PC-9 (cell line): ENCODE measurements at regions not wholly inside any gene's neighbourhood (a gene's known extent, or its start where the extent isn't known, plus 50 kb on each side); places are given as distances from the start of the nearest gene placed in this dataset.

ENCODE experiments used
- BruUV-seq: library from RNA; stranded (reverse); fragments of 400-500 nt; replicated peaks from 2 replicates; lab custom pipeline; 2021; lab: Mats Ljungman, UMichigan
- CTCF ChIA-PET: fragments of 300-600 bp; sonication (Branson Sonifier 250); formaldehyde crosslinking; loops from one replicate; lab custom pipeline; 2022; ENCODE audit warnings: antibody characterized with exemption; lab: Charles Lee
- POLR2A ChIA-PET: fragments of 300-600 bp; sonication (Branson Sonifier 250); formaldehyde crosslinking; loops from one replicate; lab custom pipeline; 2022; ENCODE audit warnings: antibody characterized with exemption; ENCODE audit not compliant: unreplicated experiment; lab: Charles Lee
- DNase-seq, 2 experiments: peaks; one replicate each; pipeline versions ENCODE4 v3.0.0 to v3.0.0-alpha.2; 2015 to 2022; ENCODE audit warnings: mixed read lengths in 1 of 2
- H2AFZ ChIP-seq: fragments of 200-600 bp; sonication (generic); 2 replicates; pipeline ENCODE4 v1.8.1; 2017; ENCODE audit warnings: antibody characterized with exemption
- H3F3A ChIP-seq: fragments of 200-600 bp; sonication (generic); 2 replicates; pipeline ENCODE4 v1.8.1; 2017; ENCODE audit warnings: antibody characterized with exemption, mild to moderate bottlenecking, low read depth; ENCODE audit not compliant: insufficient read depth
- H3K27ac ChIP-seq: fragments of 200-600 bp; sonication (generic); 2 replicates; pipeline ENCODE4 v1.6.1; 2016; ENCODE audit warnings: mixed run types
- H3K27me3 ChIP-seq: fragments of 200-600 bp; sonication (generic); 2 replicates; pipeline ENCODE4 v1.6.1; 2016; ENCODE audit warnings: low read depth, mixed run types; ENCODE audit not compliant: insufficient read depth
- H3K36me3 ChIP-seq: fragments of 200-600 bp; sonication (generic); 2 replicates; pipeline ENCODE4 v1.6.1; 2016; ENCODE audit warnings: low read depth, mixed run types
- H3K4me1 ChIP-seq: fragments of 200-600 bp; sonication (generic); replicated peaks from 2 replicates; pipeline ENCODE4 v1.6.1; 2016; ENCODE audit warnings: mixed run types; ENCODE audit not compliant: insufficient read depth
- H3K4me2 ChIP-seq: fragments of 200-600 bp; sonication (generic); 2 replicates; pipeline ENCODE4 v1.6.1; 2017; ENCODE audit warnings: mixed run types
- H3K4me3 ChIP-seq: fragments of 200-600 bp; sonication (generic); 2 replicates; pipeline ENCODE4 v1.6.1; 2016; ENCODE audit warnings: mixed run types
- H3K79me2 ChIP-seq: fragments of 200-600 bp; sonication (generic); 2 replicates; pipeline ENCODE4 v1.6.1; 2017; ENCODE audit warnings: low read depth, mixed run types
- H3K9me2 ChIP-seq: fragments of 200-600 bp; sonication (generic); 2 replicates; pipeline ENCODE4 v1.8.1; 2017; ENCODE audit warnings: mild to moderate bottlenecking; ENCODE audit not compliant: insufficient read depth
- H3K9me3 ChIP-seq: fragments of 200-600 bp; sonication (generic); 2 replicates; pipeline ENCODE4 v1.8.1; 2016; ENCODE audit warnings: low read depth; ENCODE audit not compliant: insufficient read depth
- H4K20me1 ChIP-seq: fragments of 200-600 bp; sonication (generic); 2 replicates; pipeline ENCODE4 v1.8.1; 2017; ENCODE audit not compliant: insufficient read depth
- EZH2 ChIP-seq: fragments of 200-600 bp; sonication (generic); IDR thresholded peaks from 2 replicates; pipeline ENCODE4 v1.8.0; 2017; ENCODE audit warnings: antibody characterized with exemption, low read depth
- intact Hi-C: fragments of 100-400 bp; cut with micrococcal nuclease; formaldehyde crosslinking; loops from one replicate; pipeline ENCODE4 v1.10.0; 2022; ENCODE audit not compliant: unreplicated experiment
- TF ChIP-seq, protein P1 (sequence below): fragments of 200-600 bp; sonication (generic); conservative IDR thresholded peaks from 2 replicates; pipeline ENCODE4 v1.6.1; 2017; ENCODE audit warnings: mixed run types, antibody characterized with exemption, mild to moderate bottlenecking, moderate library complexity

DNA sequence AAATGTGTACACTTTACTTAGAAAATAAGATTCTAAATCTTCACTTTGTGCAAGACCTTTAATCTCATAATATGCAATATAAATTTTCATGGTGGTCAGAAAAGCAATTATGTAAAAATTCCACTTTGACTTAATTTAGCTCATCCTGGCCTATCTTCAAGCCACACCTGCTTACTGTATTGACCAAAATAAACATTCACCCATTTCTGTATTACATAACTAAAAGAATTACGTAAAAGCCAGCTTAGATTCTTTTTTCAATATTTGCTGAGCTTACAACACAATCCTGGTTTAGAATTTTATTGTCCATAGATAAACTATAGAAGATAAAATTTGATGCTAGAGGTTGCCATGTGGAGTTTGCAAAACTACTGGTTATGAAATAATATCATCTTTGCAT, 172.9 kb upstream of the GRM3 start:
- ChIA-PET POLR2A (no interaction called here), CTCF (no interaction called here)
- Histone ChIP-seq H3K9me3 (no peaks in the 10 kb centered on the region), H3K27ac (no peak overlapping the region), H3K36me3 (no peaks in the 10 kb centered on the region), H2AFZ (no peak overlapping the region), H3K27me3 (no peaks in the 10 kb centered on the region), H4K20me1 (no peaks in the 10 kb centered on the region), H3K4me1 (no peaks in the 10 kb centered on the region), H3F3A (no peaks in the 10 kb centered on the region), H3K4me2 (no peak overlapping the region), H3K79me2 (no peaks in the 10 kb centered on the region), H3K9me2 (no peaks in the 10 kb centered on the region), H3K4me3 (no peak overlapping the region)
- no peak for TF ChIP-seq EZH2
- TF ChIP-seq, protein P1, sequence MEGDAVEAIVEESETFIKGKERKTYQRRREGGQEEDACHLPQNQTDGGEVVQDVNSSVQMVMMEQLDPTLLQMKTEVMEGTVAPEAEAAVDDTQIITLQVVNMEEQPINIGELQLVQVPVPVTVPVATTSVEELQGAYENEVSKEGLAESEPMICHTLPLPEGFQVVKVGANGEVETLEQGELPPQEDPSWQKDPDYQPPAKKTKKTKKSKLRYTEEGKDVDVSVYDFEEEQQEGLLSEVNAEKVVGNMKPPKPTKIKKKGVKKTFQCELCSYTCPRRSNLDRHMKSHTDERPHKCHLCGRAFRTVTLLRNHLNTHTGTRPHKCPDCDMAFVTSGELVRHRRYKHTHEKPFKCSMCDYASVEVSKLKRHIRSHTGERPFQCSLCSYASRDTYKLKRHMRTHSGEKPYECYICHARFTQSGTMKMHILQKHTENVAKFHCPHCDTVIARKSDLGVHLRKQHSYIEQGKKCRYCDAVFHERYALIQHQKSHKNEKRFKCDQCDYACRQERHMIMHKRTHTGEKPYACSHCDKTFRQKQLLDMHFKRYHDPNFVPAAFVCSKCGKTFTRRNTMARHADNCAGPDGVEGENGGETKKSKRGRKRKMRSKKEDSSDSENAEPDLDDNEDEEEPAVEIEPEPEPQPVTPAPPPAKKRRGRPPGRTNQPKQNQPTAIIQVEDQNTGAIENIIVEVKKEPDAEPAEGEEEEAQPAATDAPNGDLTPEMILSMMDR = no peak
- intact Hi-C loops = loop anchor here (2.0 kb wide), 1 partner anchor 434 kb away; no protein-coding TSS in a partner anchor
- BruUV-seq = no TSS peak
- no peak for DNase-seq

DNA sequence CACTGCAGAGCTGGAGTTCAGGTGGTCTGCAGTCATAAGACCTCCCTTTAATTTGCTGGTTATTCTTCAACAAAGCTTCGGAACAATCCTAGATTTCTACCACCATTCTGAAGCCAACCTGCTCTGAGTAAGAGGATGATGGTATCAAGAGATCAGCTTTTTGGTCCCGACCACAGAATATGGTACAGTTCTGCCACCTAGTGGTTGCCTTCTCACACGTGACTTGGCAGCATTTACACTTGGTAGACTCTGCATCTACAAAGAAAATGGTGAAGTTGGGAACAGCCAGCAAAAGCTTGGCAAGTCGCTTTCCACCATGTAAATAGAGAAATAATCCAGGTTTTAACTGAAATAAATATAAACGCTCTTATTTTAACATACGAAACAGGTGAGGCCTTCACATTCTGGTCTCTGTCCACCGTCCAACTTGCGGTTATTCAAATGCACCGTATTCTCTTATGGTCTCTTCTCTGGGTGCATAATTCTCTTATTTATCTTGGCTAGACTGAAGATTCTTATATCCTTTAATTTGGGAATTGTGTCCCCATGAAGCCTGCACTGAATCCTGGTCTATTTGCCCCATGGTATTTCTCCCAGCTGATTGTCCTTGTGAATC, 173.9 kb upstream of the GRM3 start:
- no peaks in the 10 kb centered on the region for H4K20me1 ChIP-seq
- H3K27me3 ChIP-seq = no peaks in the 10 kb centered on the region
- POLR2A ChIA-PET = no interaction called here
- no peaks in the 10 kb centered on the region for H3F3A ChIP-seq
- H3K4me1 ChIP-seq = no peaks in the 10 kb centered on the region
- no peaks in the 10 kb centered on the region for H3K9me3 ChIP-seq
- H3K4me2 ChIP-seq = no peak overlapping the region
- H3K27ac ChIP-seq = no peak overlapping the region
- no peak for TF ChIP-seq EZH2
- TF ChIP-seq, protein P1 = peak; percentile 86
- H3K9me2 ChIP-seq = no peaks in the 10 kb centered on the region
- CTCF ChIA-PET = interaction anchor here (0.6 kb wide), 1 partner anchor 580 kb away, joined by 3 read pairs; no protein-coding TSS in a partner anchor
- no peak overlapping the region for H2AFZ ChIP-seq
- no TSS peak for BruUV-seq
- no peak overlapping the region for H3K4me3 ChIP-seq
- H3K36me3 ChIP-seq = no peaks in the 10 kb centered on the region
- DNase-seq = peak; percentile 45 to 56
- H3K79me2 ChIP-seq = no peaks in the 10 kb centered on the region
- intact Hi-C loops = loop anchor here (1.0 to 2.0 kb wide), 3 partner anchors 435 to 1439 kb away; no protein-coding TSS in a partner anchor

DNA sequence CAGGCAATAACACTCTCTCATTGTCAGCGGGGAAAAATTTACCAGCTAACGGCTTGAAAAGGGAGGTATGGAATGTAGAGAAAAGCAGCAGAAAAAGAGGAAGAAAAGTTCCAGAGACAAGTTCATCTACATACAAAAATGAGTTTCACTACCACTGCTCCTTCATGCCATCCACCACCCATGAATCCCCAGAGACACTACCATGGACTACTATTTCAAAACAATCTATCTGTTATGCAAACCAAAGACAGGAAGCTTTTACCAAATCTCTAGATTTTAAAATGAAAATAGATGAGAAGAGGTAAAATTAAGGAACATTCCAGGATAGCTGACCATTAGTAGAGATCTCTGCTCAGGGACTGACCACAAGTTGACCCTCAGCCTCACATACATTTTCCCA, 189.0 kb upstream of the GRM3 start:
- no peak for DNase-seq
- Histone ChIP-seq H3K27ac (no peak overlapping the region), H3K9me3 (no peaks in the 10 kb centered on the region), H3K4me1 (no peaks in the 10 kb centered on the region), H2AFZ (no peak overlapping the region), H3K36me3 (no peaks in the 10 kb centered on the region), H4K20me1 (no peaks in the 10 kb centered on the region), H3K4me2 (no peak overlapping the region), H3K79me2 (no peaks in the 10 kb centered on the region), H3K9me2 (no peaks in the 10 kb centered on the region), H3K27me3 (no peaks in the 10 kb centered on the region), H3F3A (no peaks in the 10 kb centered on the region), H3K4me3 (no peak overlapping the region)
- ChIA-PET CTCF (no interaction called here), POLR2A (no interaction called here)
- intact Hi-C loops = no loop called here
- TF ChIP-seq, protein P1 = no peak
- BruUV-seq = no TSS peak
